Prostate gland (tissue), 2 donors: ENCODE measurements at regions not wholly inside any gene's neighbourhood (a gene's known extent, or its start where the extent isn't known, plus 50 kb on each side); places are given as distances from the start of the nearest gene placed in this dataset.

ENCODE experiments used
- DNase-seq: peaks from one replicate; pipeline ENCODE4 v3.0.0-alpha.2; 2019; ENCODE audit warnings: low spot score
- H3K27ac ChIP-seq, 2 donors: fragments of 200-600 bp; sonication (generic); 2 replicates each; pipeline ENCODE4 v1.5.1; 2017 to 2019
- H3K27me3 ChIP-seq: fragments of 200-600 bp; sonication (generic); replicated peaks from 2 replicates; pipeline ENCODE4 v1.5.1; 2019; ENCODE audit not compliant: insufficient read depth
- H3K36me3 ChIP-seq, 2 donors: fragments of 200-600 bp; sonication (generic); 1 replicate in 1 of 2; 2 replicates in 1 of 2; pipeline versions ENCODE4 v1.5.1 to v1.8.1; 2017 to 2019
- H3K4me1 ChIP-seq: fragments of 200-600 bp; sonication (generic); replicated peaks from 2 replicates; pipeline ENCODE4 v1.5.1; 2019
- H3K4me3 ChIP-seq, 2 donors: fragments of 200-600 bp; sonication (generic); 2 replicates each; pipeline ENCODE4 v1.5.1; 2017 to 2019
- H3K9me3 ChIP-seq: fragments of 200-600 bp; sonication (generic); 2 replicates; pipeline ENCODE4 v1.5.1; 2017
- CTCF ChIP-seq, 4 experiments: fragments of 200-600 bp in 2 of 4; fragments of 450-650 bp in 2 of 4; sonication (generic) in 2 of 4; IDR thresholded peaks; 1 replicate in 3 of 4; 2 replicates in 1 of 4; pipeline ENCODE4 v1.5.1; 2016 to 2019; ENCODE audit warnings: antibody characterized with exemption in 4 of 4, mild to moderate bottlenecking in 2 of 4, moderate library complexity in 2 of 4
- POLR2A ChIP-seq: fragments of 450-650 bp; IDR thresholded peaks from one replicate; pipeline ENCODE4 v1.6.1; 2016; ENCODE audit warnings: antibody characterized with exemption, mild to moderate bottlenecking
- POLR2AphosphoS5 ChIP-seq: sonication (generic); formaldehyde crosslinking; IDR thresholded peaks from one replicate; pipeline ENCODE4 v1.6.1; 2017; ENCODE audit warnings: antibody characterized with exemption
- WGBS: methylation state at CpG from one replicate; pipeline ENCODE4 v1.1.5; 2018; 5-methylcytosine and 5-hydroxymethylcytosine counted together
- intact Hi-C: fragments of 100-400 bp; cut with DNase I; formaldehyde crosslinking; loops from one replicate; pipeline ENCODE4 v1.14.2; 2022

- Histone ChIP-seq H3K9me3 (no peaks in the 10 kb centered on the region), H3K36me3 (no peaks in the 10 kb centered on the region), H3K27ac (no peak overlapping the region), H3K4me1 (no peaks in the 10 kb centered on the region), H3K4me3 (no peak overlapping the region), H3K27me3 (no peaks in the 10 kb centered on the region)
- 72% methylated on average over 3 of the region's 3 CpGs for WGBS
- intact Hi-C loops: no loop called here
- TF ChIP-seq CTCF (IDR thresholded peaks at IDR 0.05) (no peak), POLR2AphosphoS5 (no peak), POLR2A (no peak)
- DNase-seq: no peak
Measured at GRCh38 chr3:94912656-94913055, 849.8 kb downstream of the NSUN3 start.

GRCh38 chr3:94927175-94927574, 864.3 kb downstream of the NSUN3 start:
- H3K27me3 ChIP-seq: no peaks in the 10 kb centered on the region
- no peaks in the 10 kb centered on the region for H3K36me3 ChIP-seq
- intact Hi-C loops: no loop called here
- DNase-seq: no peak
- H3K4me1 ChIP-seq: no peaks in the 10 kb centered on the region
- TF ChIP-seq POLR2AphosphoS5 (no peak), CTCF (IDR thresholded peaks at IDR 0.05) (no peak), POLR2A (no peak)
- H3K27ac ChIP-seq: no peak overlapping the region
- H3K4me3 ChIP-seq: no peak overlapping the region
- WGBS: 79% methylated on average over 8 of the region's 8 CpGs
- H3K9me3 ChIP-seq: no peaks in the 10 kb centered on the region

GRCh38 chr3:94928921-94929320, 866.1 kb downstream of the NSUN3 start:
- 90% methylated on average over 4 of the region's 4 CpGs for WGBS

DNA sequence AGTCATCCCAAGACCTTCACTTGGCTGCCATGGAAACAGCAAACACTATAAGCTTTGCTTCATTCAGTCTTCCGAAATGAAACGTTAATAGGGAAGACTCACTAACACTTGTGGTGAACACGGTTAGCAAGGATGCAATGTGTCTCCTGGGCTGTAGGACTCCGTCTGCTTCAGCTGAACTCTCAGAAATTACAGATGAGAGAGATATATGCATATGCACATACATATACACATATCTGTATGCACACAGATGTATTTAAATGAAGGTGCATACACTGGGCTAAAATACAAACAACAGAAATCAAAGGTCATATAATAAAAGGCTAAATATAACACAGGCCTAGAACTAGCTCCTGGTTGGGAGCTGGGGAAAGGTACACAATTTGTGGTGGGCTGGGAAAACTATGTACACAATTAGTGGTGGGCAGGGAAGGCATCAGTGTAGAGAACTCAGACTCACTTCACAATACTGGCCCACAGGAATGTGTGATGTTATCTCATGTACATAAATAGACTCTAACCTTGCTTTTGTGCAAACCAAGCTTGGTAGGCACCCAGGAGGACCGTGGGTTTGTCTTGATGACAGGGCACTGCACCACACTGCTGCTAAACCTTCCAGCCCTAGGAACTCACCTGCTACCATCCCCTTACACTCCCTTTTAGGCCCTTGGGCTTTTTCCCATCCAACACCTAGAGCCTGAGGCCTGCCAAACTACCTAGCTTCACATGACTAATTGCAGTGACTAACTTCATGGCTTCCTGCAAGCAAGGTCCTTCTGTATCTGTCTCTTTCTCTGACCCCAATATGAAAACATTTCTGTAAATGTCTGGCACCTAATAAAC, 873.1 kb downstream of the NSUN3 start:
- H3K36me3 ChIP-seq: no peaks in the 10 kb centered on the region
- 69% methylated on average over 5 of the region's 5 CpGs for WGBS
- no peak for DNase-seq
- no peak overlapping the region for H3K4me3 ChIP-seq
- no peaks in the 10 kb centered on the region for H3K9me3 ChIP-seq
- no peak for TF ChIP-seq POLR2A
- TF ChIP-seq POLR2AphosphoS5: no peak
- TF ChIP-seq CTCF (IDR thresholded peaks at IDR 0.05): no peak
- no peaks in the 10 kb centered on the region for H3K27me3 ChIP-seq
- intact Hi-C loops: no loop called here
- H3K27ac ChIP-seq: no peak overlapping the region
- H3K4me1 ChIP-seq: no peaks in the 10 kb centered on the region

More at GRCh38 chr3:94928921-94929320, 866.1 kb downstream of the NSUN3 start:
- no peaks in the 10 kb centered on the region for H3K27me3 ChIP-seq
- H3K4me3 ChIP-seq: no peak overlapping the region
- intact Hi-C loops: no loop called here
- no peaks in the 10 kb centered on the region for H3K36me3 ChIP-seq
- H3K27ac ChIP-seq: no peak overlapping the region
- H3K9me3 ChIP-seq: no peaks in the 10 kb centered on the region
- no peak for TF ChIP-seq POLR2AphosphoS5
- TF ChIP-seq CTCF (IDR thresholded peaks at IDR 0.05): no peak
- TF ChIP-seq POLR2A: no peak
- no peaks in the 10 kb centered on the region for H3K4me1 ChIP-seq
- no peak for DNase-seq

GRCh38 chr3:94937980-94938379, 875.1 kb downstream of the NSUN3 start:
- 99% methylated on average over 34 of the region's 34 CpGs for WGBS
- no peak overlapping the region for H3K27ac ChIP-seq
- TF ChIP-seq POLR2AphosphoS5: no peak
- no peak for TF ChIP-seq POLR2A
- TF ChIP-seq CTCF (IDR thresholded peaks at IDR 0.05): no peak
- H3K27me3 ChIP-seq: no peaks in the 10 kb centered on the region
- intact Hi-C loops: no loop called here
- H3K36me3 ChIP-seq: no peaks in the 10 kb centered on the region
- no peaks in the 10 kb centered on the region for H3K9me3 ChIP-seq
- no peaks in the 10 kb centered on the region for H3K4me1 ChIP-seq
- no peak for DNase-seq
- H3K4me3 ChIP-seq: no peak overlapping the region
